SJSA1 (cell line): ENCODE measurements at regions not wholly inside any gene's neighbourhood (a gene's known extent, or its start where the extent isn't known, plus 50 kb on each side); places are given as distances from the start of the nearest gene placed in this dataset.
"Not testable (repeated sequence)": the region's sequence is repeated elsewhere in the genome, so short reads cannot be mapped to it uniquely, and the experiment has no call there.

ENCODE experiments used
- DNase-seq, 2 experiments: peaks; one replicate each; pipeline ENCODE4 v3.0.0-alpha.2; 2015 to 2020; ENCODE audit warnings: low spot score in 2 of 2, low read depth in 1 of 2
- H3K27ac ChIP-seq: fragments of 250-450 bp; sonication (Bioruptor Pico); 2 replicates; pipeline ENCODE4 v1.5.1; 2020; ENCODE audit warnings: mild to moderate bottlenecking, moderate library complexity
- H3K27me3 ChIP-seq: fragments of 250-450 bp; sonication (Bioruptor Pico); replicated peaks from 2 replicates; pipeline ENCODE4 v1.5.1; 2020; ENCODE audit warnings: mild to moderate bottlenecking, moderate library complexity
- H3K36me3 ChIP-seq: fragments of 250-450 bp; sonication (Bioruptor Pico); 2 replicates; pipeline ENCODE4 v1.5.1; 2020; ENCODE audit warnings: mild to moderate bottlenecking
- H3K4me1 ChIP-seq: fragments of 250-450 bp; sonication (Bioruptor Pico); replicated peaks from 2 replicates; pipeline ENCODE4 v1.6.1; 2021; ENCODE audit warnings: mild to moderate bottlenecking
- H3K4me3 ChIP-seq: fragments of 250-450 bp; sonication (Bioruptor Pico); 2 replicates; pipeline ENCODE4 v1.5.1; 2020; ENCODE audit warnings: mild to moderate bottlenecking
- H3K9me3 ChIP-seq: fragments of 250-450 bp; sonication (Bioruptor Pico); replicated peaks from 2 replicates; pipeline ENCODE4 v1.5.1; 2020; ENCODE audit warnings: mild to moderate bottlenecking

DNA sequence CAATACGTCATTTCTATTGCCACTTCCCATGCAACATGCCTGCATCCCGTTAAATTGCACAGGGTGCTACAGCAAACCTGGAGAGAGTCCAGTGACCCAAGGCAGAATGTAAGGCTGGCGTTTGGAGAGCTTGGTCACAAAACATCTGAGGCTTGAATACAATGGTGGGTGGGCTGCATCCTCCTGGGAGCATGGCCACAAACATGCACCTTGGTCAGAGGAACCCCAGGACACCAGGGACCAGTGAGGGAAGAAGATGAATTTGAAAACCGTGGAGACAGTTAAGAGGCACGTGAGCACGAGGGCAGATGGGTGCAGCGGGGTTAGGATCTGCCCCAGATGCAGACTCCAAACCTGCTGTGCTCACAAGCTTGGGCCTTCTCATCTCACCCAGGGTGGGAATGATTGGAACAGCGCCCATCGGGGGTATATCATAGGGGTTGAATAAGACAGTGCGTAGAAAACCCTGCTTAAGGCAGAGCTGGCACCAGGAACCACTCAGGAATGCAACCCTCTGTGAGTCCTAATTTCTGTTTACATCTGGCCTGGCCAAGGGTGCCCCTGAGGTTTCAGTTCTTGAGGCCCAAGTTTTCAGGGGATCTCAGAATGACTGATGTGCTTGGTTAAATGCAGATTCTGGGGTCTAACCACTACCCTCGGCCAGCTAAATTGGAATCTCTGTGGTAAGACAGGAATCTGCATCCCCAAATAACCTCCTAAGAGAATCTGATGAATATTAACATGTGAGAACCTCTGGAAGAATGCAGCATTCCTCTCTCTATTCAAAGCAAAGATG, 97.2 kb downstream of the ARL4C start:
- Histone ChIP-seq H3K9me3 (no peaks in the 10 kb centered on the region), H3K4me3 (no peak overlapping the region), H3K36me3 (no peaks in the 10 kb centered on the region), H3K27me3 (no peaks in the 10 kb centered on the region), H3K4me1 (peaks cover 11% of the 10 kb centered on the region), H3K27ac (no peak overlapping the region)
- DNase-seq, result peak in 1 of 2 experiments; percentile 26

DNA sequence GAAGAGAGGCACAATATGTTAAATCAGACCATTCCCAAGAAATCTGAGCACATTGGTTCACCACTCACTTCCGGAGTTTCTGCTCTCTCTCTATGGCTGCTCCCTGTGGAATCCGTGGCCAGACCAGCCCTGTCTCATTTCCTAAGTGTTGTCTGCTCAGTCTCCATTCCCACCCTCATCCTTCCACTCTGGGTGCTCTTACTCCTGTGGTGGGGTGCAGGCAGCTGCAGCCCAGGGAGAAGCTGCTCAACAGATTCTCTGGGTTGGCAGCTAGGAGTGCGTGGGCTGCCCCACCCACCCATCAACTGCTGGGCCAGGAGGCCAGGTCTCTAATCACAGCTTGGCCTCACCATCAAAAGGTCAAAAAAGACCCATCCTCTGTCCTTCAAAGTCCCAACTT, 98.3 kb downstream of the ARL4C start:
- no peak overlapping the region for H3K4me3 ChIP-seq

DNA sequence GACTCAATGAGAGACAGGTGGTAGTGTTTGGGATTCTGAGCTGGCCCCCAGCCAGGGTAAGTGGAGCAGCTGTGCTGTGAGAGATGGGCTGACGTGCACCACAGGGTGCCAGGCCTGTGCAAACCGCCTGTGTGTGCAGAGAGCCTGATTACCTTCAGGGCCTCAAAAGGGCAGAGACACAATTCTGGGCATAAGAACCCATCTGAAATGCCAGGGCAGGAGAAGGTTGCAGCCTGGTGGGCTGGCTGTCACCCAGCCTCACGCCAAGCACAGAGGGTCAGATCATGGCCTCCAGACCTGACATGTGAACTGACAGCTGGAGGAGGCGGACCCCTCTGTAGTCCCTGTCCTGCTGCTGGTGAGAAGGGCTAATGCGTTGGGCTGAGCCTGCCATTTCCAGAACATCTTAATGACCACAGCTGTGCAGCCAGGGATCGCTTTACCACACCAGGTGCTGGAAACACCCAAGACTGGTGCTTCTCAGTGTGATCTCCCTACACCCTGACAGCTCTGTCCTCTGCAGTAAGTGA, 100.9 kb downstream of the ARL4C start:
- H3K4me3 ChIP-seq, result no peak overlapping the region
- H3K9me3 ChIP-seq, result no peaks in the 10 kb centered on the region
- peaks cover 11% of the 10 kb centered on the region for H3K4me1 ChIP-seq
- H3K27ac ChIP-seq, result no peak overlapping the region
- H3K36me3 ChIP-seq, result no peaks in the 10 kb centered on the region; the same call in 1 of the 2 replicates
- no peak for DNase-seq
- no peaks in the 10 kb centered on the region for H3K27me3 ChIP-seq

More for the DNA sequence above, 98.3 kb downstream of the ARL4C start:
- Histone ChIP-seq H3K9me3 (no peaks in the 10 kb centered on the region), H3K27me3 (no peaks in the 10 kb centered on the region), H3K27ac (no peak overlapping the region), H3K36me3 (no peaks in the 10 kb centered on the region), H3K4me1 (peaks cover 11% of the 10 kb centered on the region)
- DNase-seq, result no peak

DNA sequence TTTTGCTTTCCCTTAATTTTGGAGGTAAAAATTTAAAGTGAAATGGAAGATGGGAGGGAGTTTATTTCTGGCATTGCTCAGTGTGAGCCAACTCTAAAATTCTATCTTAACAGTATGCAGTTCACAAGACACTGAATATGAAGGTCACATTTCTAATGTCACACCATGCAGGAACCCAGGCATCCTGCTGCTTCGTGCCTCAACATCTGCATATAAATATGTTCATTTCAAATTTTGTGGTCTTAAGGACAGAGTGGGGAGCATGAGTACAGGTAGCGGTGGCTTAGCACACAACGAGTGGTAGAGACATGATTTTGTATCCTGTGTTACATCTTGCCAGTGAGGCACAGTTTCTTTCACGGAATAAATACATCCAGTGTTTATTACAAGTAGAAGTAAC, 102.4 kb downstream of the ARL4C start:
- DNase-seq, result no peak
- Histone ChIP-seq H3K27me3 (no peaks in the 10 kb centered on the region), H3K4me3 (no peak overlapping the region), H3K4me1 (peaks cover 3% of the 10 kb centered on the region; the same call in 1 of the 2 replicates), H3K9me3 (no peaks in the 10 kb centered on the region), H3K27ac (no peak overlapping the region), H3K36me3 (no peaks in the 10 kb centered on the region; the same call in 1 of the 2 replicates)

DNA sequence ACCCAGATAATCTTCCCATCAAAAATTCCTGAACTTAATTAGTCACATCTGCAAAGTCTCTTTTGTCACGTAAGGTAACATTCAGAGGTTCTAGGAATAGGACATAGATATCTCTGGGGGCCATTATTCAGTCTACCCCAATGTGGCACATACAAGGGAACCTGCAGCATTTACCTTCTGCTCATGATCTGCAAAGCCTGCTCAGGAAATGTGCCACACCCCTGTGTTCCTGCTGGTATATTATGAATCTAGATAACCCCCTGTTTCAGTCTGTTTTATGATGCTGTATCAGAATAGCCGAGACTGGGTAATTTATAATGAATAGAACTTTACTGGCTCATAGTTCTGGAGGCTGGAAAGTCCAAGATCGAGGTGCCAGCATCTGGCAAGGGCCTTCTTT, 103.5 kb downstream of the ARL4C start:
- no peaks in the 10 kb centered on the region; the same call in 1 of the 2 replicates for H3K36me3 ChIP-seq
- H3K27ac ChIP-seq, result no peak overlapping the region
- no peaks in the 10 kb centered on the region for H3K27me3 ChIP-seq
- no peaks in the 10 kb centered on the region for H3K4me1 ChIP-seq
- H3K9me3 ChIP-seq, result no peaks in the 10 kb centered on the region
- no peak for DNase-seq
- no peak overlapping the region for H3K4me3 ChIP-seq

DNA sequence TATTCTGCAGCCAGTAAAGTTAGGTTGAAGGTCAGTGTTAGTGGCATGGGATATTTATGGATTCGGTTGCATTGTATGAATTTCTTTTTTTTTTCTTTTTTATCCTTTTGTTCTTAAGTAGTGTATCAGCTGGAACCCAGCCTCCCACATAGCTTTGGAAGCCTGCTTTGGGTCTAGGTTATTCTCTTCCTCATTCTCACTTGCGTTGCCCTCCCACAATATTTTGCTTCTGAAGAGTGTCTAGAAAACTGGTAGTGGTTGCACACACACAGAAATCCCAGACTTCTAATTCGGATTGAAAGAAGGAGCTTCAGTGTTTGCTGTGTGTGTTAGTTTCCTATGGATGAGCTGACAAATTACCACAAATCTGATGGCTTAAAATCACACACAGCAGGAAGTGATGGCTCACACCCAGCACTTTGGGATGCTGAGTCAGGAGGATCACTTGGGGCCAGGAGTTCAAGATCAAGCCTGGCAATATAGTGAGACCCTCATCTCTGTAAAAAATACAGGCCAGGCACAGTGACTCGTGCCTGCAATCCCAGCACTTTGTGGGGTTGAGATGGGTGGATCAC, 104.8 kb downstream of the ARL4C start:
- no peaks in the 10 kb centered on the region for H3K9me3 ChIP-seq
- H3K4me1 ChIP-seq, result no peaks in the 10 kb centered on the region
- no peaks in the 10 kb centered on the region; the same call in 1 of the 2 replicates for H3K36me3 ChIP-seq
- DNase-seq, result no peak
- H3K4me3 ChIP-seq, result no peak overlapping the region
- H3K27ac ChIP-seq, result no peak overlapping the region
- no peaks in the 10 kb centered on the region for H3K27me3 ChIP-seq

DNA sequence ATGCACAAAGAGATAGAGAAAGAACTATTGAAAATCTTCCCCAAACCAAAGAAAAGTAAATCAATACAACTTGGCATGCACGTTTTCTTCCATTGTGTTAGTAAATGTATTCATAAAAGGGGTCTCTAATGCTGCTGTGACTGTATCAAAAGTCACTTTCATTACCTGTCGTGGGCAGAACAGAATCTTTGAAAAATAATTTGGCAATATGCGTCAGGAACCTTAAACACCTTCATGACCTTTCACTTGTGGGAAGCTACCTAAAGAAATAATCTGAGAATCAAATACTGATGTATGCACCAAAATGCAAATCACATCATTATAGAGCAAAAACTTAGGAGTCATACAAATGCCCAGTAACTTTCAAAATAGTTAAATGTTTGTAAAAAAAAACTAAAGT, 105.3 kb downstream of the ARL4C start:
- DNase-seq, result no peak
- Histone ChIP-seq H3K27ac (no peak overlapping the region), H3K4me3 (no peak overlapping the region), H3K27me3 (no peaks in the 10 kb centered on the region), H3K9me3 (no peaks in the 10 kb centered on the region), H3K36me3 (no peaks in the 10 kb centered on the region; the same call in 1 of the 2 replicates), H3K4me1 (no peaks in the 10 kb centered on the region)

DNA sequence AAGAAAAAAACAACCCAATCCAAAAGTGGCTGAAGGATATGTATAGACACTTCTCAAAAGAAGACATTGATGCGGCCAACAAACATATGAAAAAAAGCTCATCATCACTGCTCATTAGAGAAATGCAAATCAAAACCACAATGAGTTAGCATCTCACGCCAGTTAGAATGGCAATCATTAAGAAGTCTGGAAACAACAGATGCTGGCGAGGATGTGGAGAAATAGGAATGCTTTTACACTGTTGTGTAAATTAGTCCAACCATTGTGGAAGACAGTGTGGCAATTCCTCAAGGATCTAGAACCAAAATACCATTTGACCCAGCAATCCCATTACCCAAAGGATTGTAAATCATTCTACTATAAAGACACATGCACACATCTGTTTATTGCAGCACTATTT, 107.2 kb downstream of the ARL4C start:
- H3K27ac ChIP-seq, H3K9me3 ChIP-seq: not testable (repeated sequence)

DNA sequence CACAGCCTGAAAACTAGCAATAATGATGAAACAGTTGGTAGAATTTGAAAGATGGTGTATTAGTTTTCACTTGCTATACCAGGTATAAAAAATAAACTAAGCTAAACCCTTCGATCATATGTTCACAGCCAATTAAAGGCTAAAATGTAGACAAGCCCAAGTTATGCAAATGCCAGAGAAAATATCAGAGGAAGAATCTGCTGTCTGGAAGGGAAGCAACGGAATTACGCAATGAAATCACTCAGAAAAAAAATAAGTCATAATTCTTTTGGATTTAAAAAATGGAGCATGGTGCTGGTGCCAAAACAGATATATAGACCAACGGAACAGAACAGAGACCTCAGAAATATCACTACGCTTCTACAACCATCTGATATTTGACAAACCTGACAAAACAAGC, 108.3 kb downstream of the ARL4C start:
- no peak for DNase-seq

More for the DNA sequence above, 107.2 kb downstream of the ARL4C start:
- not testable (repeated sequence) for H3K4me3 ChIP-seq, H3K27me3 ChIP-seq, H3K36me3 ChIP-seq, H3K4me1 ChIP-seq, DNase-seq

DNA sequence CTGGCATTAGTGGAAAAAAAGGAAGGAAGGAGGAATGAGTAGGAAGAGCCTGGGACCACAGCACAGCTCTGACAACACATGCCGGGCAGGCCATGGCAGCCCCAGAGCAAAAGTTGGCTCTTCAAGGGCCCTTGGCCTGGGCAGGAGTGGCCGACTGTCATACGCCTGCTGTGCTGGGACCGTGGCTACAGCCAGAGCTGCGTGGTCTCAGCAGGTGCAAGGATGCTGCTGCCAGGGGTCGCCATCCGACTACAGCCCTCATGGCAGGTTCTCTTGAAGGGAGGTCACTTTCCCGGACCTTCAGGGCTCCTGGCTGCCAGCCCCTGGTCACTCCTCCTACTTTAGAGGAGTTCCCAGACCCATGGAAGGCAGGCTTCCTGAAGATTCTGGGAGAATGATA, 109.9 kb downstream of the ARL4C start:
- Histone ChIP-seq H3K4me1 (no peaks in the 10 kb centered on the region), H3K36me3 (no peaks in the 10 kb centered on the region; the same call in 1 of the 2 replicates), H3K27me3 (no peaks in the 10 kb centered on the region), H3K4me3 (no peak overlapping the region), H3K27ac (no peak overlapping the region), H3K9me3 (0 out of 2 replicates have a peak, but pooled peaks cover 2% of the 10 kb centered on the region)
- no peak for DNase-seq

More for the DNA sequence above, 108.3 kb downstream of the ARL4C start:
- Histone ChIP-seq H3K4me1 (no peaks in the 10 kb centered on the region), H3K36me3 (no peaks in the 10 kb centered on the region; the same call in 1 of the 2 replicates), H3K27me3 (no peaks in the 10 kb centered on the region), H3K9me3 (0 out of 2 replicates have a peak, but pooled peaks cover 2% of the 10 kb centered on the region), H3K4me3 (no peak overlapping the region), H3K27ac (no peak overlapping the region)

DNA sequence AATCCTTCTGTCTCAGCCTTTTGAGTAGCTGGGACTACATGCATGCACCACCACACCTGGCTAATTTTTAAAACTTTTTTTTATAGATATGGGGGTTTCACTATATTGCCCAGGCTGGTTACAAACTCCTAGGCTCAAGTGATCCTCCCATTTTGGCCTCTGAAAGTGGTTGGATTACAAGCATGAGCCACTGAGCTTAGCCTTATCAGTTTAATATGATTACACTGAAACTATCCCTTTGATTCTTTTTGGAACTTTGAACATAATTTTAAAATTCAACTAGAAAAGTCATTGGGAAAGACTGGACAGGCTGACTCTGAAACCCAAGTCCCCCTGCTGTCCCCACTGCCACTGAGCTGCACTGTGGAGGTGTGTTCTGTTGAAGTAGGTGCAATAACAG, 114.8 kb downstream of the ARL4C start:
- Histone ChIP-seq H3K36me3 (no peaks in the 10 kb centered on the region), H3K4me1 (peaks cover 14% of the 10 kb centered on the region), H3K4me3 (no peak overlapping the region), H3K27me3 (no peaks in the 10 kb centered on the region), H3K27ac (no peak overlapping the region), H3K9me3 (0 out of 2 replicates have a peak, but pooled peaks cover 2% of the 10 kb centered on the region)
- DNase-seq, result no peak

DNA sequence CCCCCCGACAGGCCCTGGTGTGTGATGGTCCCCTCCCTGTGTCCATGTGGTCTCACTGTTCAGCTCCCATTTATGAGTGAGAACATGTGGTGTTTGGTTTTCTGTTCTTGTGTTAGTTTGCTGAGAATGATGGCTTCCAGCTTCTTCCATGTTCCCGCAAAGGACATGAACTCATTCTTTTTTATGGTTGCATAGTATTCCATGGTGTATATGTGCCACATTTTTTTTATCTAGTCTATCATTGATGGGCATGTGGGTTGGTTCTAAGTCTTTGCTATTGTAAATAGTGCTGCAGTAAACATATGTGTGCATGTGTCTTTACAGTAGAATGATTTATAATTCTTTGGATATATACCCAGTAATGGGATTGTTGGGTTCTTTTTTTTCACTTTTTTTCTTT, 117.9 kb downstream of the ARL4C start:
- not testable (repeated sequence) for DNase-seq, H3K27me3 ChIP-seq, H3K9me3 ChIP-seq, H3K36me3 ChIP-seq, H3K27ac ChIP-seq, H3K4me3 ChIP-seq
- H3K4me1 ChIP-seq, result peaks cover 16% of the 10 kb centered on the region

DNA sequence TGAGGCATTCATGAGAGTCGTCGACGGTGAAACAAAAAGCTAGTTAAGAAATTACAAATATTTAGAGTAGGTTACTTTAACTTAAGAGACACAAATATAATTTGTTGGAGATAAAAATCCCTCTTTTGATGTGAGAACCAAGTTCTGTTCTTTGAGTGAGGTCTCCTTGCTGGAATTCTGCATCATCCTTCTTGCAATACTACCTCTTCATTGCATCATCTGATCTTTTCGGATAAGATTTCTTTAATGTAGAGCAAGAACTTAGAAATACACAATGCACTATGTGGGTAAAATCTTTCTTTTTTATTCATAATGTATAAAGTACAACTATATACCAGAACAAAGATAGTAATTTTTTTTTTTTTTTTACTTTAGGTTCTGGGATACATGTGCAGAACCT, 118.4 kb downstream of the ARL4C start:
- Histone ChIP-seq H3K27ac (peak overlapping the region; percentile 83), H3K9me3 (no peaks in the 10 kb centered on the region), H3K4me1 (peaks cover 16% of the 10 kb centered on the region), H3K36me3 (no peaks in the 10 kb centered on the region), H3K27me3 (no peaks in the 10 kb centered on the region), H3K4me3 (no peak overlapping the region)
- DNase-seq, result no peak

DNA sequence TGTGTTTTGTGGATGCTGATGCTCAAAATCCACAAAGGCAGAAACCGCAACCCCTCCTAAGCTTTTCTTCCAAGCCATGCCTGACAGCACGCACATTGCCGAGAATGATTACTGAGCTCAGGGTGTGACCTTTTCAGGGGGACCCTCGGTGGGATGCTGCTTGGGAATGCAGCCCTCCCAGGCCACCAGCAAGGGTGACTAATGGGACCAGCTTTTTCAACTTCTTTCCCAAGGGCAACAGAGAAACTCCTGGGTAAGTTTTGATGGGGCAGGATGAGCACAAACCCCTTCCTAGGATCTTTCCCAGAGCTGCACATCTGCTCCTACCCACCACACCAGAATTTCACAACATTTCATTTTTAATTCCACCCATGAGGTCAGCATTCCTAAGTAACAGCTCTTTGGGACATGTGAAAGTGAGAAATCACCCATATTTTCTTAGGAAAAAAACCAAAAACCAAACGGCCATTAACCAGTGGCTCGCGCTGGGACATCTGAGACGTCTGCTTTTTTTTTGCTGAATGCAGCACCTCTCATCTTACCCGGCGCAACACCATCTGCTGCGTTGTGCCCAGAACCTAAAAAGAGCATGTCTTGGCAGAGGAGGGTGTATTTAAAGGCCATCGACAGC, 119.0 kb downstream of the ARL4C start:
- peak; percentile 68 to 74 for DNase-seq
- H3K4me3 ChIP-seq, result 0 out of 2 replicates have a peak overlapping the region, but pooled peaks have one; percentile 5
- peak overlapping the region; percentile 83 for H3K27ac ChIP-seq
- H3K9me3 ChIP-seq, result no peaks in the 10 kb centered on the region
- no peaks in the 10 kb centered on the region for H3K27me3 ChIP-seq
- H3K4me1 ChIP-seq, result peaks cover 16% of the 10 kb centered on the region
- H3K36me3 ChIP-seq, result no peaks in the 10 kb centered on the region
